ENCODE measurements at regions not wholly inside any gene's neighbourhood (a gene's known extent, or its start where the extent isn't known, plus 50 kb on each side); places are given as distances from the start of the nearest gene placed in this dataset.

DNA sequence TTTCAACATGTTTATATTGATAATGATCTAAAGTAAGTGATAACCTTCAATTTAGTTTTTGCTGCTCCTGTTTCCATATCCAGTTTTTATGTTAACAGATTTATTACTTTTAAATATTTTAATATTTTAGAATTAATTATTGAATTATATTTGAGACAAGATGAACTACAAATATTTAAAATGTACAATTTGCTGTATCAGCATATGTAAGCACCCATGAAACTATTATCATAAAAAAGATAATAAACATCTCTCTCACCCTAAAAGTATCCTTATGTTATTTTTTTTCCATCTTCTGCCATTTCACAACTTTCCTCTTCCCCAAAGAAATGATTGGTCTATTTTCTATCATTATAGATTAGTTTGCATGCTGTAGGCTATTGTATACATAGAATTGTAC, 1426.6 kb upstream of the PRR20A start:
- Histone ChIP-seq H3K36me3 (ENCODE audit: control insufficient read depth, insufficient read depth, low read length) (no peaks in the 10 kb centered on the region), H3K9me3 (ENCODE audit: control insufficient read depth in 2 of 2, low read length in 2 of 2) (peaks cover 0 to 4% of the 10 kb centered on the region in 2 experiments), H3K4me3 (ENCODE audit: low read depth, low read length) (no peak overlapping the region), H3K27me3 (ENCODE audit: control insufficient read depth, insufficient read depth, low read length) (no peaks in the 10 kb centered on the region), H3K27ac (ENCODE audit: insufficient read depth, low read length, poor library complexity, severe bottlenecking) (no peak overlapping the region), H3K4me1 (ENCODE audit: control insufficient read depth, insufficient read depth, low read length, poor library complexity, severe bottlenecking) (no peaks in the 10 kb centered on the region)
- H3K27ac Mint-ChIP-seq = no peak overlapping the region
- no peaks in the 10 kb centered on the region for H3K4me1 Mint-ChIP-seq
- ATAC-seq (ENCODE audit: low read depth in 2 of 2) (no peak), DNase-seq (no peak)
- no peaks in the 10 kb centered on the region for H3K36me3 Mint-ChIP-seq
- peaks cover 2 to 23% (median 7%) of the 10 kb centered on the region in 7 donors for H3K9me3 Mint-ChIP-seq
- H3K4me3 Mint-ChIP-seq = no peak overlapping the region
- H3K27me3 Mint-ChIP-seq = no peaks in the 10 kb centered on the region

- H3K27me3 ChIP-seq (ENCODE audit: control insufficient read depth, insufficient read depth, low read length) = no peaks in the 10 kb centered on the region
- H3K36me3 Mint-ChIP-seq = no peaks in the 10 kb centered on the region
- H3K4me1 Mint-ChIP-seq = no peaks in the 10 kb centered on the region
- no peak overlapping the region for H3K27ac Mint-ChIP-seq
- H3K4me3 Mint-ChIP-seq = no peak overlapping the region
- no peaks in the 10 kb centered on the region for H3K36me3 ChIP-seq (ENCODE audit: control insufficient read depth, insufficient read depth, low read length)
- H3K27ac ChIP-seq (ENCODE audit: insufficient read depth, low read length, poor library complexity, severe bottlenecking) = no peak overlapping the region
- no peak for ATAC-seq (ENCODE audit: low read depth in 2 of 2)
- no peak for DNase-seq
- H3K4me1 ChIP-seq (ENCODE audit: control insufficient read depth, insufficient read depth, low read length, poor library complexity, severe bottlenecking) = no peaks in the 10 kb centered on the region
- H3K27me3 Mint-ChIP-seq = no peaks in the 10 kb centered on the region
- H3K4me3 ChIP-seq (ENCODE audit: low read depth, low read length) = no peak overlapping the region
- H3K9me3 ChIP-seq (ENCODE audit: control insufficient read depth in 2 of 2, low read length in 2 of 2) = peaks cover 2 to 5% of the 10 kb centered on the region in 2 experiments
- H3K9me3 Mint-ChIP-seq = peaks cover 0 to 32% (median 10%) of the 10 kb centered on the region in 7 donors
Measured at GRCh38 chr13:55727683-55728082, 1413.0 kb upstream of the PRR20A start.

GRCh38 chr13:55728247-55728646, 1412.5 kb upstream of the PRR20A start:
- no peak for ATAC-seq (ENCODE audit: low read depth in 2 of 2)
- Mint-ChIP-seq H3K9me3 (peaks cover 0 to 32% (median 11%) of the 10 kb centered on the region in 7 donors), H3K27ac (no peak overlapping the region), H3K4me3 (no peak overlapping the region), H3K27me3 (no peaks in the 10 kb centered on the region), H3K4me1 (no peaks in the 10 kb centered on the region), H3K36me3 (no peaks in the 10 kb centered on the region)
- no peak for DNase-seq
- no peaks in the 10 kb centered on the region for H3K4me1 ChIP-seq (ENCODE audit: control insufficient read depth, insufficient read depth, low read length, poor library complexity, severe bottlenecking)
- H3K9me3 ChIP-seq (ENCODE audit: control insufficient read depth in 2 of 2, low read length in 2 of 2) = peaks cover 2 to 5% of the 10 kb centered on the region in 2 experiments
- H3K27ac ChIP-seq (ENCODE audit: insufficient read depth, low read length, poor library complexity, severe bottlenecking) = no peak overlapping the region
- no peaks in the 10 kb centered on the region for H3K36me3 ChIP-seq (ENCODE audit: control insufficient read depth, insufficient read depth, low read length)
- no peak overlapping the region for H3K4me3 ChIP-seq (ENCODE audit: low read depth, low read length)
- H3K27me3 ChIP-seq (ENCODE audit: control insufficient read depth, insufficient read depth, low read length) = no peaks in the 10 kb centered on the region

GRCh38 chr13:55745828-55746227, 1394.9 kb upstream of the PRR20A start:
- ATAC-seq (ENCODE audit: low read depth in 2 of 2) = no peak
- Mint-ChIP-seq H3K4me1 (no peaks in the 10 kb centered on the region), H3K36me3 (no peaks in the 10 kb centered on the region), H3K9me3 (peaks cover 0 to 8% (median 1%) of the 10 kb centered on the region in 7 donors), H3K27ac (no peak overlapping the region), H3K4me3 (no peak overlapping the region), H3K27me3 (no peaks in the 10 kb centered on the region)
- Histone ChIP-seq H3K27ac (ENCODE audit: insufficient read depth, low read length, poor library complexity, severe bottlenecking) (no peak overlapping the region), H3K27me3 (ENCODE audit: control insufficient read depth, insufficient read depth, low read length) (no peaks in the 10 kb centered on the region), H3K4me1 (ENCODE audit: control insufficient read depth, insufficient read depth, low read length, poor library complexity, severe bottlenecking) (no peaks in the 10 kb centered on the region), H3K4me3 (ENCODE audit: low read depth, low read length) (no peak overlapping the region), H3K36me3 (ENCODE audit: control insufficient read depth, insufficient read depth, low read length) (no peaks in the 10 kb centered on the region), H3K9me3 (ENCODE audit: control insufficient read depth in 2 of 2, low read length in 2 of 2) (peaks cover 5 to 9% of the 10 kb centered on the region in 2 experiments)
- no peak for DNase-seq

- H3K4me1 Mint-ChIP-seq = no peaks in the 10 kb centered on the region
- no peaks in the 10 kb centered on the region for H3K27me3 Mint-ChIP-seq
- no peak overlapping the region for H3K27ac Mint-ChIP-seq
- Histone ChIP-seq H3K4me1 (ENCODE audit: control insufficient read depth, insufficient read depth, low read length, poor library complexity, severe bottlenecking) (no peaks in the 10 kb centered on the region), H3K27me3 (ENCODE audit: control insufficient read depth, insufficient read depth, low read length) (no peaks in the 10 kb centered on the region), H3K36me3 (ENCODE audit: control insufficient read depth, insufficient read depth, low read length) (no peaks in the 10 kb centered on the region), H3K27ac (ENCODE audit: insufficient read depth, low read length, poor library complexity, severe bottlenecking) (no peak overlapping the region), H3K9me3 (ENCODE audit: control insufficient read depth in 2 of 2, low read length in 2 of 2) (peaks cover 0 to 2% of the 10 kb centered on the region in 2 experiments), H3K4me3 (ENCODE audit: low read depth, low read length) (no peak overlapping the region)
- DNase-seq (no peak), ATAC-seq (ENCODE audit: low read depth in 2 of 2) (no peak)
- no peaks in the 10 kb centered on the region for H3K36me3 Mint-ChIP-seq
- no peak overlapping the region for H3K4me3 Mint-ChIP-seq
- peaks cover 0 to 14% (median 4%) of the 10 kb centered on the region in 7 donors for H3K9me3 Mint-ChIP-seq
Measured at GRCh38 chr13:55761986-55762385, 1378.7 kb upstream of the PRR20A start.

DNA sequence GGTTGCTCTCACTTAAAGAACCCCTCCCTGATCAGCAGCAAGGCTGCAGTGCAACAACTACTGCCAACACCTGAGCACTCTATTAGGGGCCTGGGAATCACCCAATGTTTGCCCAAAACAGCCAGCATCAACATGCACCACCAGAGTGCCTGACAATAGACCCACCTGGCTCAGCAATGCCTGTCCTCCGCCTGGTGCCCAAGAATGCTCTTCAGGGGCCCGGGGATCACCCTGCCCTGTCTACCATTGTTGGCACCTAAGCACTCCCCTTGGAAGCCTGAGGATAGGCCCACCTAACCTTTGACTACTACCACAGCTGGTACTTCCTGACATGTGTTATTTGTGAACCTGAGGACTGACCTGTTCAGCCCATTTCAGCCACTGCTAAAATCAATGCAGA, 1363.1 kb upstream of the PRR20A start:
- Histone ChIP-seq H3K36me3 (ENCODE audit: control insufficient read depth, insufficient read depth, low read length) (no peaks in the 10 kb centered on the region), H3K4me3 (ENCODE audit: low read depth, low read length) (no peak overlapping the region), H3K27ac (ENCODE audit: insufficient read depth, low read length, poor library complexity, severe bottlenecking) (no peak overlapping the region), H3K4me1 (ENCODE audit: control insufficient read depth, insufficient read depth, low read length, poor library complexity, severe bottlenecking) (no peaks in the 10 kb centered on the region), H3K27me3 (ENCODE audit: control insufficient read depth, insufficient read depth, low read length) (no peaks in the 10 kb centered on the region), H3K9me3 (ENCODE audit: control insufficient read depth in 2 of 2, low read length in 2 of 2) (peaks cover 0 to 14% of the 10 kb centered on the region in 2 experiments)
- H3K36me3 Mint-ChIP-seq = no peaks in the 10 kb centered on the region
- H3K4me3 Mint-ChIP-seq = no peak overlapping the region
- ATAC-seq (ENCODE audit: low read depth in 2 of 2) = no peak
- H3K27ac Mint-ChIP-seq = no peak overlapping the region
- no peaks in the 10 kb centered on the region for H3K4me1 Mint-ChIP-seq
- H3K9me3 Mint-ChIP-seq = peaks cover 0 to 17% (median 4%) of the 10 kb centered on the region in 7 donors
- DNase-seq = no peak
- H3K27me3 Mint-ChIP-seq = no peaks in the 10 kb centered on the region

- Mint-ChIP-seq H3K27me3 (no peaks in the 10 kb centered on the region), H3K4me1 (no peaks in the 10 kb centered on the region), H3K4me3 (no peak overlapping the region), H3K9me3 (peaks cover 1 to 19% (median 7%) of the 10 kb centered on the region in 7 donors), H3K36me3 (no peaks in the 10 kb centered on the region), H3K27ac (no peak overlapping the region)
- H3K4me3 ChIP-seq (ENCODE audit: low read depth, low read length) = no peak overlapping the region
- H3K4me1 ChIP-seq (ENCODE audit: control insufficient read depth, insufficient read depth, low read length, poor library complexity, severe bottlenecking) = no peaks in the 10 kb centered on the region
- DNase-seq (no peak), ATAC-seq (ENCODE audit: low read depth in 2 of 2) (no peak)
- no peaks in the 10 kb centered on the region for H3K9me3 ChIP-seq (ENCODE audit: control insufficient read depth in 2 of 2, low read length in 2 of 2)
- no peaks in the 10 kb centered on the region for H3K36me3 ChIP-seq (ENCODE audit: control insufficient read depth, insufficient read depth, low read length)
- no peak overlapping the region for H3K27ac ChIP-seq (ENCODE audit: insufficient read depth, low read length, poor library complexity, severe bottlenecking)
- H3K27me3 ChIP-seq (ENCODE audit: control insufficient read depth, insufficient read depth, low read length) = no peaks in the 10 kb centered on the region
Measured at GRCh38 chr13:55783841-55784240, 1356.9 kb upstream of the PRR20A start.

- Histone ChIP-seq H3K4me3 (ENCODE audit: low read depth, low read length) (no peak overlapping the region), H3K4me1 (ENCODE audit: control insufficient read depth, insufficient read depth, low read length, poor library complexity, severe bottlenecking) (no peaks in the 10 kb centered on the region), H3K27ac (ENCODE audit: insufficient read depth, low read length, poor library complexity, severe bottlenecking) (no peak overlapping the region), H3K36me3 (ENCODE audit: control insufficient read depth, insufficient read depth, low read length) (no peaks in the 10 kb centered on the region), H3K9me3 (ENCODE audit: control insufficient read depth in 2 of 2, low read length in 2 of 2) (no peaks in the 10 kb centered on the region), H3K27me3 (ENCODE audit: control insufficient read depth, insufficient read depth, low read length) (no peaks in the 10 kb centered on the region)
- Mint-ChIP-seq H3K36me3 (no peaks in the 10 kb centered on the region), H3K9me3 (peaks cover 0 to 27% (median 8%) of the 10 kb centered on the region in 7 donors), H3K4me3 (no peak overlapping the region), H3K27ac (no peak overlapping the region), H3K4me1 (no peaks in the 10 kb centered on the region), H3K27me3 (no peaks in the 10 kb centered on the region)
- ATAC-seq (ENCODE audit: low read depth in 2 of 2) (no peak), DNase-seq (no peak)
Measured at GRCh38 chr13:55788548-55788947, 1352.2 kb upstream of the PRR20A start.
